ENCODE measurements at regions not wholly inside any gene's neighbourhood (a gene's known extent, or its start where the extent isn't known, plus 50 kb on each side); places are given as distances from the start of the nearest gene placed in this dataset.

- TF ChIP-seq CTCF (IDR thresholded peaks at IDR 0.05) (no peak), EZH2 (IDR thresholded peaks at IDR 0.05; ENCODE audit: borderline replicate concordance, insufficient read depth, low read depth, low read length, poor library complexity, severe bottlenecking) (no peak)
Observed at GRCh38 chr4:129387666-129388065, 291.7 kb downstream of the C4orf33 start.

Data from B cell (primary cell).